ENCODE measurements at regions not wholly inside any gene's neighbourhood (a gene's known extent, or its start where the extent isn't known, plus 50 kb on each side); places are given as distances from the start of the nearest gene placed in this dataset.
"Not testable (repeated sequence)": the region's sequence is repeated elsewhere in the genome, so short reads cannot be mapped to it uniquely, and the experiment has no call there.

DNA sequence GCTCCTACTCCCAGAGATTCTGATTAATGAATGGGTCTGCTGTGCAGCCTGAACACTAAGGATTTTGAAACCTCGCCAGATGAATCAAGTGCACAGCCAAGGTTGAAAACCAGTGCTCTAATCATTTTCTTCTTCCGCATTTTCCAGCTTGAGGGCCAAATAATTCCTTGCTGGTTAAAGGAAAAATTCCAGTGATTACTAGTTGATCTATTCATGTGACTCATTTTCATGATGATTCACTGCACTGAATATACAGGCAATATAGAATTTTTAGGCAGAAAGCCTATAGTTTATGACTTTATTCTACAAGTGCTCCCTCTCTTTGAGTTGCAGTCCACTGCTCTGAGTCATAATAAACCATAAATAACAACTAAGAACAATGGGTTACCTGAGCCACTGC, 80.6 kb upstream of the PROKR2 start:
- TF ChIP-seq, protein P1, sequence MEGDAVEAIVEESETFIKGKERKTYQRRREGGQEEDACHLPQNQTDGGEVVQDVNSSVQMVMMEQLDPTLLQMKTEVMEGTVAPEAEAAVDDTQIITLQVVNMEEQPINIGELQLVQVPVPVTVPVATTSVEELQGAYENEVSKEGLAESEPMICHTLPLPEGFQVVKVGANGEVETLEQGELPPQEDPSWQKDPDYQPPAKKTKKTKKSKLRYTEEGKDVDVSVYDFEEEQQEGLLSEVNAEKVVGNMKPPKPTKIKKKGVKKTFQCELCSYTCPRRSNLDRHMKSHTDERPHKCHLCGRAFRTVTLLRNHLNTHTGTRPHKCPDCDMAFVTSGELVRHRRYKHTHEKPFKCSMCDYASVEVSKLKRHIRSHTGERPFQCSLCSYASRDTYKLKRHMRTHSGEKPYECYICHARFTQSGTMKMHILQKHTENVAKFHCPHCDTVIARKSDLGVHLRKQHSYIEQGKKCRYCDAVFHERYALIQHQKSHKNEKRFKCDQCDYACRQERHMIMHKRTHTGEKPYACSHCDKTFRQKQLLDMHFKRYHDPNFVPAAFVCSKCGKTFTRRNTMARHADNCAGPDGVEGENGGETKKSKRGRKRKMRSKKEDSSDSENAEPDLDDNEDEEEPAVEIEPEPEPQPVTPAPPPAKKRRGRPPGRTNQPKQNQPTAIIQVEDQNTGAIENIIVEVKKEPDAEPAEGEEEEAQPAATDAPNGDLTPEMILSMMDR (IDR thresholded peaks at IDR 0.05), result no peak
- Histone ChIP-seq H3K4me3 (no peak overlapping the region), H3K36me3 (no peaks in the 10 kb centered on the region), H3K27ac (no peak overlapping the region), H3K9me3 (peaks cover 0 to 5% (median 0%) of the 10 kb centered on the region in 11 donors), H3K4me1 (no peaks in the 10 kb centered on the region), H3K27me3 (peaks cover 0 to 6% (median 0%) of the 10 kb centered on the region in 7 donors)
- ATAC-seq (no peak), DNase-seq (no peak)
- intact Hi-C loops (cut with DNase I), result no loop called here
- WGBS, 2 donors, result 57 to 71% methylated on average over 2 of the region's 2 CpGs

DNA sequence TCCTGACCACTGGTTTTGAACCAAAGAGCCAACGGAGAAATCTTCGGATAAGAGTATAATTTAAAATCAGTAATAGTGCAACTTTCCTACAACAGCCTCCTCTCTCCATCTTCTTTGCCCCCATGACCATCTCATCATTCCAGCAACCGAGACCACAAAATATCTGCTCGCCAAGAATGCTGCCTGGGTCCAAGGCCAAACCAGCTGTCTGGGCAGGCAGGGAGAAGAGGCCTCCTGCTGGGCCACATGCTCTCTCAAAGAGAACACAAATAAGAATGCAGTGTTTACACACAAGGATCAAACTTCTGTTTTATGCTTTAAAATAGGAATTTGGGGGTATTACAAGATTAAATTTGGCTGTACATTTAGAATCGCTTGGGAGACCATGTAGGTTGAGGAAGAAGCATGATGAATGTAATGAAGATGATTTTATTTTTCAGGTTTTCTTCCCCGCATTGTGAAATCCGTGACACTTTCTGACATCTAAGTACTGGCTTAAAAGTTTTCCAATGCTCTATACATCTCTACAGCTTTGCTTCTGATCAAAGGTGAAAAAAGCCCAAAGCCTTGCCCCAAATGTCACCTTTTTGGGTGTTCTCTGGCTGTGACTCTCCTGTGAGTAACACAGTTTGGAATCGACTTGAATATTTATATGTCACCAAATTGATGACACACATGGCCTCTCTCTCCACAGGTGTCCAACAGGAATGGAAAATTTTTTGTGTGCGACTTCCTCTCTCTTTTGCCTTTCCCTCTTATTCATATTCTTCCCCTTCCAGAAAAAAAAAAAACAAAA, 79.4 kb upstream of the PROKR2 start:
- no peaks in the 10 kb centered on the region for H3K36me3 ChIP-seq
- no peak overlapping the region for H3K27ac ChIP-seq
- no peak for DNase-seq
- no peaks in the 10 kb centered on the region for H3K4me1 ChIP-seq
- intact Hi-C loops (cut with DNase I), result no loop called here
- no peak for ATAC-seq
- peaks cover 0 to 6% (median 0%) of the 10 kb centered on the region in 7 donors for H3K27me3 ChIP-seq
- TF ChIP-seq, protein P1 (IDR thresholded peaks at IDR 0.05), result no peak
- H3K4me3 ChIP-seq, result no peak overlapping the region
- 59 to 74% methylated on average over 9 of the region's 9 CpGs for WGBS, 2 donors
- peaks cover 0 to 5% (median 0%) of the 10 kb centered on the region in 11 donors for H3K9me3 ChIP-seq

DNA sequence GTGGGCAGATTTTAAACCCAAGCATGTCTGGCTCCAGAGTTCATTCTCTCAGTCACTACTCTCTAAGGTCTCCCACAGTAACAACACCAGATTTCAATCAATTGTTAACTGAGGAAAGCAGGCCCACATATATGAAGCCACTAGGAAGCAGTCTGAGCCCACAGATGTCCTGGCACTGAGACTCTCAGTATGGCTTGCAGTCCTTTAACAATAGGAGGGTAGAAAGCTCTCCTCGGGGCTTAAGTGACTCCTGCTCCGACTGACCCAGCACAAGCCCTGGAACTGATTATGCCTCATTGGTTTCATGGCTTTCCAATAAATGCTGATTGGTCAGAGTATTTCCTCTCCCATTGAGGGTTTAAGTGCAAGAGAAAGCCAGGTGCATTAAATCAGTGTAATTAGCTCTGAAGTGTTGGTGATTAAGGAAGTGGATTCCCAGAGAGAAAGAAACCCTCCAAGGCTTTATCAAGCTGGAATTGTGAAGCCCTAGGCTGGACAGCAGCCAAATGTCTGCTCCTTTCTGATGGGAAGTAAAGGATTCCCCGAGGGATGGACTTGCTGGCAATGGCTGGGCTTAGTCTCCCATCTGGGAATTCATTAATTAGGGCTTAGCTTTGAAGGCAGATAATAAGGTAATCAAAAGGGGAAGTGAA, 76.6 kb upstream of the PROKR2 start:
- Histone ChIP-seq H3K36me3 (no peaks in the 10 kb centered on the region), H3K27ac (no peak overlapping the region), H3K9me3 (peaks cover 0 to 5% (median 0%) of the 10 kb centered on the region in 11 donors), H3K27me3 (peaks cover 0 to 6% (median 0%) of the 10 kb centered on the region in 7 donors), H3K4me3 (no peak overlapping the region), H3K4me1 (no peaks in the 10 kb centered on the region)
- TF ChIP-seq, protein P1 (IDR thresholded peaks at IDR 0.05), result no peak
- no peak for ATAC-seq
- intact Hi-C loops (cut with DNase I), result no loop called here
- 40 to 49% methylated on average over 3 of the region's 3 CpGs for WGBS, 2 donors
- DNase-seq, result no peak

DNA sequence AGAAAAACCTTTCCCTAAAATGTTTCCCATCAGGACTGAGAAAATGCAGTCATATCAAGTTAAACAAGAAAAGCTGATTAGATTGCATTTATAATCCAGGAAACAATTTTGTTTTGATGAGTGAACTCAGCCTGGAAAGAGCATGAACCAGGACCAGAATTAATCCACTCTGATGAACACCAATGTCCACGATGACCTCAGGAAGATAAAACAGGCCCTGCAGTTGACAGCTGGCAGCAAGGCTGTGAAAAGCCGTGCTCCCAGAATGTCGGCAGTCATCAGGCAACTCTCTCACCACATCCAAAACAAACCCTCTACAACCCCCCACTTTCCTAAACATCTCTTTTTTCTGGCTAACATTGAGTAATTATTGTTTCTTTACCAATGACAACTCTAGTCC, 74.0 kb upstream of the PROKR2 start:
- WGBS, 2 donors, result 12 to 13% methylated on average over 3 of the region's 3 CpGs
- Histone ChIP-seq H3K27me3 (peaks cover 0 to 5% (median 0%) of the 10 kb centered on the region in 7 donors), H3K4me3 (no peak overlapping the region), H3K36me3 (no peaks in the 10 kb centered on the region), H3K27ac (no peak overlapping the region), H3K9me3 (peaks cover 0 to 5% (median 0%) of the 10 kb centered on the region in 11 donors), H3K4me1 (no peaks in the 10 kb centered on the region)
- ATAC-seq, result peak in 1 of 8 donors; percentile 47
- intact Hi-C loops (cut with DNase I), result no loop called here
- TF ChIP-seq, protein P1 (IDR thresholded peaks at IDR 0.05), result no peak
- no peak for DNase-seq

DNA sequence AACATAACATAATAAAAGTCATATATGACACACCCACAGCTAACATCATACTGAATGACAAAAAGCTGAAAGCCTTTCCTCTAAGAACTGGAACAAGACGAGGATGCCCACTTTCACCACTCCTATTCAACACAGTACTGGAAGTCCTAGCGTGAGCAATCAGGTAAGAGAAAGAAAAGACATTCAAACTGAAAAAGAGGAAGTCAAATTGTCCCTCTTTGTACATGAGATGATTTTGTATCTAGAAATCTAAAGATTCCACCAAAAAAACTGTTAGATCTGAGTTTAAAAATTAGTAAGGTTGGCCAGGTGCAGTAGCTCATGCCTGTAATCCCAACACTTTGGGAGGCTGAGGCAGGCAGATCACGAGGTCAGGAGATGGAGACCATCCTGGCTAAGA, 70.1 kb upstream of the PROKR2 start:
- H3K36me3 ChIP-seq; ATAC-seq; DNase-seq; H3K27me3 ChIP-seq; intact Hi-C loops (cut with DNase I); H3K4me1 ChIP-seq; H3K27ac ChIP-seq; H3K4me3 ChIP-seq: not testable (repeated sequence)
- H3K9me3 ChIP-seq, result peaks cover 0 to 24% (median 3%) of the 10 kb centered on the region in 11 donors
- 63 to 70% methylated on average over 3 of the region's 3 CpGs for WGBS, 2 donors

DNA sequence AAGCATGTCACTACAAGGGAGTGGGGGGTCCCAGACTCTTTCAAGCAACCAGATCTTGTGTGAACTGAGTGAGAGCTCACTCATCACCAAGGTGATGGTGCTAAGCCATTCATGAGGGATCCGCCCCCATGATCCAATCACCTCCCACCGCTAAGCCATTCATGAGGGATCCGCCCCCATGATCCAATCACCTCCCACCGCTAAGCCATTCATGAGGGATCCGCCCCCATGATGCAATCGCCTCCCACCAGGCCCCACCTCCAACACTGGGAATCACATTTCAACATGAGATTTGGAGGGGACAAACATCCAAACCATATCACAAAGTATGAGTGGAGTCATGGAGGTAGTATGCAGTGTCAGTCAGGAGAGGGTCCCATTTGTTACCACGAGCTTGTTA, 64.8 kb upstream of the PROKR2 start:
- H3K36me3 ChIP-seq, ATAC-seq: not testable (repeated sequence)
- 91 to 92% methylated on average over 7 of the region's 7 CpGs for WGBS, 2 donors

More for the DNA sequence above, 64.8 kb upstream of the PROKR2 start:
- intact Hi-C loops (cut with DNase I); H3K27ac ChIP-seq; H3K4me3 ChIP-seq; DNase-seq; H3K27me3 ChIP-seq; H3K4me1 ChIP-seq: not testable (repeated sequence)
- peaks cover 0 to 31% (median 3%) of the 10 kb centered on the region in 11 donors for H3K9me3 ChIP-seq
